ENCODE measurements at regions not wholly inside any gene's neighbourhood (a gene's known extent, or its start where the extent isn't known, plus 50 kb on each side); places are given as distances from the start of the nearest gene placed in this dataset.

- H3K27ac ChIP-seq = no peak overlapping the region
- TF ChIP-seq CTCF (IDR thresholded peaks at IDR 0.05) = no peak
- no peak for ATAC-seq
Observed at GRCh38 chr16:48820379-48820778, 210.4 kb upstream of the N4BP1 start.

GRCh38 chr16:48818257-48818656 is 208.3 kb upstream of the N4BP1 start:
- ATAC-seq (no peak), DNase-seq (no peak)
- H3K4me1 ChIP-seq = no peaks in the 10 kb centered on the region
- no peaks in the 10 kb centered on the region for H3K27me3 ChIP-seq
- no peaks in the 10 kb centered on the region for H3K36me3 ChIP-seq
- intact Hi-C loops (cut with DNase I) = no loop called here
- H3K27ac ChIP-seq = no peak overlapping the region
- no peaks in the 10 kb centered on the region for H3K9me3 ChIP-seq
- no peak for TF ChIP-seq CTCF (IDR thresholded peaks at IDR 0.05)
- no peak overlapping the region for H3K4me3 ChIP-seq

More at GRCh38 chr16:48820379-48820778, 210.4 kb upstream of the N4BP1 start:
- H3K4me3 ChIP-seq = no peak overlapping the region
- no peak for DNase-seq
- intact Hi-C loops (cut with DNase I) = loop anchor here (5.0 kb wide), 1 partner anchor 97 kb away; no protein-coding TSS in a partner anchor
- no peaks in the 10 kb centered on the region for H3K36me3 ChIP-seq
- H3K4me1 ChIP-seq = no peaks in the 10 kb centered on the region
- no peaks in the 10 kb centered on the region for H3K9me3 ChIP-seq
- H3K27me3 ChIP-seq = no peaks in the 10 kb centered on the region

- ATAC-seq (no peak), DNase-seq (no peak)
- H3K9me3 ChIP-seq = no peaks in the 10 kb centered on the region
- no peaks in the 10 kb centered on the region for H3K27me3 ChIP-seq
- intact Hi-C loops (cut with DNase I) = no loop called here
- no peaks in the 10 kb centered on the region for H3K36me3 ChIP-seq
- no peak overlapping the region for H3K27ac ChIP-seq
- H3K4me1 ChIP-seq = no peaks in the 10 kb centered on the region
- no peak overlapping the region for H3K4me3 ChIP-seq
- no peak for TF ChIP-seq CTCF (IDR thresholded peaks at IDR 0.05)
Observed at GRCh38 chr16:48817032-48817431, 207.1 kb upstream of the N4BP1 start.

GRCh38 chr16:48816393-48816792 is 206.4 kb upstream of the N4BP1 start:
- Histone ChIP-seq H3K27ac (no peak overlapping the region), H3K27me3 (peaks cover 2% of the 10 kb centered on the region), H3K36me3 (no peaks in the 10 kb centered on the region), H3K9me3 (no peaks in the 10 kb centered on the region), H3K4me3 (no peak overlapping the region), H3K4me1 (no peaks in the 10 kb centered on the region)
- intact Hi-C loops (cut with DNase I) = no loop called here
- no peak for ATAC-seq
- DNase-seq = no peak
- TF ChIP-seq CTCF (IDR thresholded peaks at IDR 0.05) = no peak

GRCh38 chr16:48814994-48815393 is 205.0 kb upstream of the N4BP1 start:
- Histone ChIP-seq H3K36me3 (no peaks in the 10 kb centered on the region), H3K4me3 (no peak overlapping the region), H3K27ac (no peak overlapping the region), H3K9me3 (no peaks in the 10 kb centered on the region), H3K4me1 (no peaks in the 10 kb centered on the region), H3K27me3 (peaks cover 16% of the 10 kb centered on the region)
- intact Hi-C loops (cut with DNase I) = no loop called here
- TF ChIP-seq CTCF (IDR thresholded peaks at IDR 0.05) = no peak
- ATAC-seq = no peak
- no peak for DNase-seq

- DNase-seq (no peak), ATAC-seq (no peak)
- H3K9me3 ChIP-seq = no peaks in the 10 kb centered on the region
- intact Hi-C loops (cut with DNase I) = no loop called here
- TF ChIP-seq CTCF (IDR thresholded peaks at IDR 0.05) = no peak
- H3K36me3 ChIP-seq = no peaks in the 10 kb centered on the region
- H3K4me3 ChIP-seq = no peak overlapping the region
- peaks cover 30% of the 10 kb centered on the region for H3K27me3 ChIP-seq
- no peaks in the 10 kb centered on the region for H3K4me1 ChIP-seq
- H3K27ac ChIP-seq = no peak overlapping the region
Observed at GRCh38 chr16:48813485-48813884, 203.5 kb upstream of the N4BP1 start.

All from upper lobe of right lung (tissue), 1 donor.